ENCODE measurements at regions not wholly inside any gene's neighbourhood (a gene's known extent, or its start where the extent isn't known, plus 50 kb on each side); places are given as distances from the start of the nearest gene placed in this dataset.

DNA sequence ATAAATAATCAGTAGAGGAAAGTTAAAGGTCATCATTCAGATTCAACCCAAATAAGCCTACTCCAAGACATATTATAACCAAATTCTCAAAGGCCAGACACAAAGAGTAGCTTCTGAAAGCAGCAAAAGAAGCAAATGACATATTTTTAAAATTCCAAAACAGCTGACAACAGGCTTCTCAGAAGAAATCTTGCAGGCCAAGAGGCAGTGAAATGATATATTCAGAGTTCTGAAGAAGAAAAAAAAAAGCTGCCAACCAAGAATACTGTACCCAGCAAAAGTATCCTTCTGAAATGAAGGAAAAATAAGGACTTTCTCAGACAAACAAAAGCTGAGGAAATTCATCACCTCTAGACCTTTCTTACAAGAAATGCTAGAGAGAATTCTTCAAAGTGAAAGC lies 787.1 kb upstream of the TENM4 start:
- no peak overlapping the region for H3K4me3 ChIP-seq (ENCODE audit: low read length)
- no peak overlapping the region for H3K9ac ChIP-seq (ENCODE audit: low read length)
- no peak for DNase-seq (ENCODE audit: low read depth)
- H3K27me3 ChIP-seq (replicated peaks; ENCODE audit: control insufficient read depth, insufficient read depth, low read length), result no peaks in the 10 kb centered on the region
- no peaks in the 10 kb centered on the region for H3K4me1 ChIP-seq (ENCODE audit: control insufficient read depth, insufficient read depth, low read length)
- H3K36me3 ChIP-seq (ENCODE audit: control insufficient read depth, insufficient read depth, low read length, severe bottlenecking), result no peaks in the 10 kb centered on the region
- peaks cover 29% of the 10 kb centered on the region for H3K9me3 ChIP-seq (ENCODE audit: control insufficient read depth, low read length)

GRCh38 chr11:80214413-80214812 lies 773.6 kb upstream of the TENM4 start:
- no peak overlapping the region for H3K9ac ChIP-seq (ENCODE audit: low read length)
- H3K36me3 ChIP-seq (ENCODE audit: control insufficient read depth, insufficient read depth, low read length, severe bottlenecking), result no peaks in the 10 kb centered on the region
- no peaks in the 10 kb centered on the region for H3K9me3 ChIP-seq (ENCODE audit: control insufficient read depth, low read length)
- no peak for DNase-seq (ENCODE audit: low read depth)
- H3K4me3 ChIP-seq (ENCODE audit: low read length), result no peak overlapping the region
- no peaks in the 10 kb centered on the region for H3K4me1 ChIP-seq (ENCODE audit: control insufficient read depth, insufficient read depth, low read length)
- no peaks in the 10 kb centered on the region for H3K27me3 ChIP-seq (replicated peaks; ENCODE audit: control insufficient read depth, insufficient read depth, low read length)

GRCh38 chr11:80211673-80212072 lies 770.8 kb upstream of the TENM4 start:
- Histone ChIP-seq H3K4me3 (ENCODE audit: low read length) (no peak overlapping the region), H3K27me3 (replicated peaks; ENCODE audit: control insufficient read depth, insufficient read depth, low read length) (no peaks in the 10 kb centered on the region), H3K4me1 (ENCODE audit: control insufficient read depth, insufficient read depth, low read length) (no peaks in the 10 kb centered on the region), H3K9ac (ENCODE audit: low read length) (no peak overlapping the region), H3K9me3 (ENCODE audit: control insufficient read depth, low read length) (no peaks in the 10 kb centered on the region), H3K36me3 (ENCODE audit: control insufficient read depth, insufficient read depth, low read length, severe bottlenecking) (no peaks in the 10 kb centered on the region)
- no peak for DNase-seq (ENCODE audit: low read depth)

DNA sequence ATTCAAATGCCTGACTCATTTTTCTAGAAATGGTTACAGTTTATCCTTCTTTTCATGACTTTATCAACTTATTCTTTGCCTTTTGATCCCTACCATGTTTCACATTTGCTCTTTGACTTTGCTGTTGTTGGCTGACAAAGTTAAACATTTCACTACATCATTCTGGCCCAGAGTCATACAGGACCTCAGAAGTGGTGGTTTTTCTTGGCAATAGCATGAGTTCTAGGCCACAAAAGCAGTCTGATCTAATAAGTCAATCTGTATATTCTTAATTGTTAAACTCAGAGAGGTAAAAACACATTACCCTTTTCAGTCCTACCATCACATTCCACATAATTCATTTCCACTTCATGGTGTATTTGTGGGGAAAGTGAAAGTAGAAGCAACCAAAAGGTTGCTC lies 763.2 kb upstream of the TENM4 start:
- H3K4me1 ChIP-seq (ENCODE audit: control insufficient read depth, insufficient read depth, low read length), result no peaks in the 10 kb centered on the region
- DNase-seq (ENCODE audit: low read depth), result no peak
- H3K36me3 ChIP-seq (ENCODE audit: control insufficient read depth, insufficient read depth, low read length, severe bottlenecking), result no peaks in the 10 kb centered on the region
- H3K9me3 ChIP-seq (ENCODE audit: control insufficient read depth, low read length), result no peaks in the 10 kb centered on the region
- no peak overlapping the region for H3K4me3 ChIP-seq (ENCODE audit: low read length)
- no peak overlapping the region for H3K9ac ChIP-seq (ENCODE audit: low read length)
- H3K27me3 ChIP-seq (replicated peaks; ENCODE audit: control insufficient read depth, insufficient read depth, low read length), result no peaks in the 10 kb centered on the region

DNA sequence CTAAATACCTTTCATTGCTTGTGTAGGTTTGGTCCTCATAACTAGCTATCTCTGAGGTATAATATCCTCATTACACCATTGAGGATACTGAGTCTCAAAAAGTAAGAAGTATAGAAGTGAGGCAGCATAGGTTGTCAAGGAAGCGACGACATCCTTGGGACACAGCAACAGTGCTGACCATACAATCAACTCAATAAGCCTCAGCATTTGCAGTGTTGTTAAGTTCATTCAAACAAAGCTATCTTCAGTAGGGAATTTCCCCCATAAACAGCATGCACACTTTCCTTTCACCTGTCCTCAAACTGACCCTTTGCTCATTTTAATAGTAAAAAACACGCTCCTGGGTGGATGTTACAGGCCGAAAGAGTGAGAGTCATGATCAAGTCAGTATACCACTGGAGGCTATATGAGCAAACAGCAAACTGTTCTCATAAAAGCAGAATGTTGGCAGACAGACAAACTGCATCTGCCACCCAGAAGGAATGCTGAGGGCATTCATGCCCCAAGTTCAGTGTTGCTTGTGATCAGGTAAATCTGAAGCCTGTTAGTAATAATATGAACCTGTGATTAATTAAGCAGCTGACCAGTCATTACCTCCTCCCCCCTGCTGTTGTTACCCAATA lies 756.2 kb upstream of the TENM4 start:
- DNase-seq (ENCODE audit: low read depth), result no peak
- Histone ChIP-seq H3K27me3 (replicated peaks; ENCODE audit: control insufficient read depth, insufficient read depth, low read length) (no peaks in the 10 kb centered on the region), H3K4me3 (ENCODE audit: low read length) (no peak overlapping the region), H3K9ac (ENCODE audit: low read length) (no peak overlapping the region), H3K9me3 (ENCODE audit: control insufficient read depth, low read length) (no peaks in the 10 kb centered on the region), H3K4me1 (ENCODE audit: control insufficient read depth, insufficient read depth, low read length) (no peaks in the 10 kb centered on the region), H3K36me3 (ENCODE audit: control insufficient read depth, insufficient read depth, low read length, severe bottlenecking) (no peaks in the 10 kb centered on the region)

- H3K9me3 ChIP-seq (ENCODE audit: control insufficient read depth, low read length), result no peaks in the 10 kb centered on the region
- H3K9ac ChIP-seq (ENCODE audit: low read length), result no peak overlapping the region
- no peaks in the 10 kb centered on the region for H3K36me3 ChIP-seq (ENCODE audit: control insufficient read depth, insufficient read depth, low read length, severe bottlenecking)
- H3K4me1 ChIP-seq (ENCODE audit: control insufficient read depth, insufficient read depth, low read length), result no peaks in the 10 kb centered on the region
- H3K4me3 ChIP-seq (ENCODE audit: low read length), result no peak overlapping the region
- DNase-seq (ENCODE audit: low read depth), result no peak
- H3K27me3 ChIP-seq (replicated peaks; ENCODE audit: control insufficient read depth, insufficient read depth, low read length), result no peaks in the 10 kb centered on the region
Observed at GRCh38 chr11:80196041-80196440, 755.2 kb upstream of the TENM4 start.

DNA sequence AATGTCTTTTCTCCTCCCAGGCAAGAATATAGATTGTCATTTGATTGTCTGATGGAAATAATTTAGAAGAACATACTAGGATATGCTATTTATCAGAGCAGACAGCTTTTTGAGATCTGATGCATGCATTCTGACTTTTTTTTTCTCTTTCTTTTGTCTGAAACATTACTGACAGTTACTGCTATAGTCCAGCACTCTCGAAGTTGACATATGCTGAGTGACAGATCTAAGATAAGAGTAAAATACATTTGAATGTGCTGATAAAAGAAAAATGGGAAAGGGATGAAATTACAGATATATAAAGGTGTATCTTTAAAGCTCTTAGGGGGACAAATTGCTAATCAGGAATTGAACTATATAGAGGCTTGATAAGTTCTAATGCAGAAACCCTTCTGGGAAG lies 753.8 kb upstream of the TENM4 start:
- no peaks in the 10 kb centered on the region for H3K36me3 ChIP-seq (ENCODE audit: control insufficient read depth, insufficient read depth, low read length, severe bottlenecking)
- H3K4me1 ChIP-seq (ENCODE audit: control insufficient read depth, insufficient read depth, low read length), result no peaks in the 10 kb centered on the region
- no peak overlapping the region for H3K9ac ChIP-seq (ENCODE audit: low read length)
- no peak overlapping the region for H3K4me3 ChIP-seq (ENCODE audit: low read length)
- H3K27me3 ChIP-seq (replicated peaks; ENCODE audit: control insufficient read depth, insufficient read depth, low read length), result no peaks in the 10 kb centered on the region
- no peaks in the 10 kb centered on the region for H3K9me3 ChIP-seq (ENCODE audit: control insufficient read depth, low read length)
- no peak for DNase-seq (ENCODE audit: low read depth)

- H3K4me1 ChIP-seq (ENCODE audit: control insufficient read depth, insufficient read depth, low read length), result no peaks in the 10 kb centered on the region
- H3K27me3 ChIP-seq (replicated peaks; ENCODE audit: control insufficient read depth, insufficient read depth, low read length), result no peaks in the 10 kb centered on the region
- no peak overlapping the region for H3K9ac ChIP-seq (ENCODE audit: low read length)
- DNase-seq (ENCODE audit: low read depth), result no peak
- no peaks in the 10 kb centered on the region for H3K36me3 ChIP-seq (ENCODE audit: control insufficient read depth, insufficient read depth, low read length, severe bottlenecking)
- no peak overlapping the region for H3K4me3 ChIP-seq (ENCODE audit: low read length)
- no peaks in the 10 kb centered on the region for H3K9me3 ChIP-seq (ENCODE audit: control insufficient read depth, low read length)
Observed at GRCh38 chr11:80194016-80194415, 753.2 kb upstream of the TENM4 start.

DNA sequence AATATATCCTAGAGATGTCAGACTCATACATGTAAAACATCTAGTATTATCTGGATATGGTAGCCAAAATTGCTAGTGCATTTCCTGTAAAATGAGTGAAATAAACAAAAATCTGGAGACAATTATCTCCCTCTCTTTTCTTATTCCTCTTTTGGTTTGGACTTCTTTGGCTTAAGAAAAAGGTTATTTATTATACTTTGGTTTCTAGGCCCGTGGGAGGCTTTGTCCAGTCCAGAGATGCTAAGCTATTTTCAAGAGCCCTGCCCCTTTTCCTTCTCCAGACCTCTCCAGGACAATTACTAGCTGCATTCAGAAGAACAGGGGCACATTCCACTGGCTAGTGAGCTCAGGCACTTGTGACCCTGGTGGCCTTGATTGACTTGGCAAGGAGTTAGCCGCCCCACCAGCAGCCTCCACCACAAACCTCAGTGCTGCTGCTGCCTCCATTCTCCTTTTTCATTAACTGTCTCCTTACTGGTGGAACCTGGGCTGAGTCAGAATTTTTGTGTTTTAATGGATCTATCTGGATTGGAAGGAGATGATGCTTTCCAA lies 747.3 kb upstream of the TENM4 start:
- H3K4me1 ChIP-seq (ENCODE audit: control insufficient read depth, insufficient read depth, low read length), result no peaks in the 10 kb centered on the region
- no peaks in the 10 kb centered on the region for H3K36me3 ChIP-seq (ENCODE audit: control insufficient read depth, insufficient read depth, low read length, severe bottlenecking)
- no peaks in the 10 kb centered on the region for H3K27me3 ChIP-seq (replicated peaks; ENCODE audit: control insufficient read depth, insufficient read depth, low read length)
- no peaks in the 10 kb centered on the region for H3K9me3 ChIP-seq (ENCODE audit: control insufficient read depth, low read length)
- H3K9ac ChIP-seq (ENCODE audit: low read length), result no peak overlapping the region
- H3K4me3 ChIP-seq (ENCODE audit: low read length), result no peak overlapping the region
- no peak for DNase-seq (ENCODE audit: low read depth)

GRCh38 chr11:80186692-80187091 lies 745.9 kb upstream of the TENM4 start:
- Histone ChIP-seq H3K4me3 (ENCODE audit: low read length) (no peak overlapping the region), H3K36me3 (ENCODE audit: control insufficient read depth, insufficient read depth, low read length, severe bottlenecking) (no peaks in the 10 kb centered on the region), H3K9me3 (ENCODE audit: control insufficient read depth, low read length) (no peaks in the 10 kb centered on the region), H3K27me3 (replicated peaks; ENCODE audit: control insufficient read depth, insufficient read depth, low read length) (no peaks in the 10 kb centered on the region), H3K4me1 (ENCODE audit: control insufficient read depth, insufficient read depth, low read length) (no peaks in the 10 kb centered on the region), H3K9ac (ENCODE audit: low read length) (no peak overlapping the region)
- no peak for DNase-seq (ENCODE audit: low read depth)

GRCh38 chr11:80182901-80183300 lies 742.1 kb upstream of the TENM4 start:
- Histone ChIP-seq H3K4me3 (ENCODE audit: low read length) (no peak overlapping the region), H3K9ac (ENCODE audit: low read length) (no peak overlapping the region), H3K36me3 (ENCODE audit: control insufficient read depth, insufficient read depth, low read length, severe bottlenecking) (no peaks in the 10 kb centered on the region), H3K4me1 (ENCODE audit: control insufficient read depth, insufficient read depth, low read length) (no peaks in the 10 kb centered on the region), H3K9me3 (ENCODE audit: control insufficient read depth, low read length) (no peaks in the 10 kb centered on the region), H3K27me3 (replicated peaks; ENCODE audit: control insufficient read depth, insufficient read depth, low read length) (no peaks in the 10 kb centered on the region)
- DNase-seq (ENCODE audit: low read depth), result no peak

Measured in adipocyte (in vitro differentiated cells).